Right lobe of liver (tissue), 6 donors: ENCODE measurements at regions not wholly inside any gene's neighbourhood (a gene's known extent, or its start where the extent isn't known, plus 50 kb on each side); places are given as distances from the start of the nearest gene placed in this dataset.
"Not testable (repeated sequence)": the region's sequence is repeated elsewhere in the genome, so short reads cannot be mapped to it uniquely, and the experiment has no call there.

Experiments
- ATAC-seq, 4 donors: fragments of 200-7000 bp; cut with Tn5 transposase; one replicate each; pipeline ENCODE4 v1.9.1; 2020; ENCODE audit warnings: mild to moderate bottlenecking in 4 of 4, moderate library complexity in 4 of 4
- DNase-seq, 3 donors: peaks; one replicate each; pipeline ENCODE4 v3.0.0-alpha.2; 2020
- H3K27ac ChIP-seq, 3 donors: fragments of 200-600 bp; one replicate each; pipeline ENCODE4 v1.8.0; 2022
- H3K27me3 ChIP-seq, 2 donors: fragments of 200-600 bp; one replicate each; pipeline ENCODE4 v1.8.0; 2022
- H3K36me3 ChIP-seq, 4 donors: fragments of 200-600 bp; sonication (generic) in 1 of 4; one replicate each; pipeline versions ENCODE4 v1.5.1 to v1.8.0; 2017 to 2022; ENCODE audit warnings: control low read depth in 1 of 4
- H3K4me1 ChIP-seq, 4 donors: fragments of 200-600 bp; sonication (generic) in 1 of 4; one replicate each; pipeline versions ENCODE4 v1.5.1 to v1.8.0; 2017 to 2022; ENCODE audit warnings: control low read depth in 1 of 4
- H3K4me3 ChIP-seq, 3 donors: fragments of 200-600 bp; one replicate each; pipeline ENCODE4 v1.8.0; 2022
- H3K9me3 ChIP-seq, 4 donors: fragments of 200-600 bp; sonication (generic) in 1 of 4; one replicate each; pipeline versions ENCODE4 v1.5.1 to v1.8.0; 2017 to 2022; ENCODE audit warnings: control low read depth in 1 of 4
- CTCF ChIP-seq, 4 donors: fragments of 200-600 bp in 3 of 4; fragments of 450-650 bp in 1 of 4; IDR thresholded peaks; one replicate each; pipeline versions ENCODE4 v1.5.1 to v1.8.0; 2016 to 2022; ENCODE audit warnings: antibody characterized with exemption in 4 of 4, mild to moderate bottlenecking in 2 of 4
- POLR2A ChIP-seq: fragments of 450-650 bp; IDR thresholded peaks from one replicate; pipeline ENCODE4 v1.6.1; 2017; ENCODE audit warnings: antibody characterized with exemption, mild to moderate bottlenecking
- WGBS: methylation state at CpG from one replicate; pipeline ENCODE4 v1.1.6; 2018; ENCODE audit warnings: low coverage, low lambda C conversion rate; ENCODE audit not compliant: insufficient coverage; ENCODE audit errors: missing lambda C conversion rate; 5-methylcytosine and 5-hydroxymethylcytosine counted together
- intact Hi-C, 2 donors: fragments of 100-400 bp; cut with DNase I; formaldehyde crosslinking; loops; one replicate each; pipeline versions ENCODE4 v1.11.2 to v1.14.1; 2022
- donor health status: DM: no; HTN: yes; CAD: no.
- donor health status: DM: no; HTN: no; CAD: no.
- donor health status: DM: no; HTN: no; CAD: no.
- donor health status: DM: no; HTN: yes; CAD: no.
- donor health status: DM: no; HTN: yes; CAD: no.

- no peaks in the 10 kb centered on the region for H3K27me3 ChIP-seq
- no peak overlapping the region for H3K27ac ChIP-seq
- DNase-seq (no peak), ATAC-seq (no peak)
- intact Hi-C loops, result no loop called here
- no peaks in the 10 kb centered on the region for H3K9me3 ChIP-seq
- WGBS, result 44% methylated on average over 1 of the region's 1 CpG
- H3K4me1 ChIP-seq, result no peaks in the 10 kb centered on the region
- TF ChIP-seq CTCF (IDR thresholded peaks at IDR 0.05) (no peak), POLR2A (no peak)
- H3K4me3 ChIP-seq, result no peak overlapping the region
- no peaks in the 10 kb centered on the region for H3K36me3 ChIP-seq
Observed at GRCh38 chr2:83103613-83104012, 1355.5 kb downstream of the SUCLG1 start.

GRCh38 chr2:83089051-83089450 lies 1370.0 kb downstream of the SUCLG1 start:
- WGBS, result 82% methylated on average over 5 of the region's 15 CpGs
- H3K4me1 ChIP-seq, intact Hi-C loops, H3K27me3 ChIP-seq, H3K27ac ChIP-seq, H3K4me3 ChIP-seq, ATAC-seq, H3K36me3 ChIP-seq, H3K9me3 ChIP-seq, DNase-seq: not testable (repeated sequence)

- Histone ChIP-seq H3K36me3 (no peaks in the 10 kb centered on the region), H3K9me3 (no peaks in the 10 kb centered on the region), H3K27ac (no peak overlapping the region), H3K4me3 (no peak overlapping the region), H3K27me3 (no peaks in the 10 kb centered on the region), H3K4me1 (no peaks in the 10 kb centered on the region)
- DNase-seq (no peak), ATAC-seq (no peak)
- WGBS, result 82% methylated on average over 2 of the region's 2 CpGs
- intact Hi-C loops, result no loop called here
- TF ChIP-seq POLR2A (no peak), CTCF (IDR thresholded peaks at IDR 0.05) (no peak)
Observed at GRCh38 chr2:83085869-83086268, 1373.2 kb downstream of the SUCLG1 start.

GRCh38 chr2:83081826-83082690 lies 1377.0 kb downstream of the SUCLG1 start:
- DNase-seq (no peak), ATAC-seq (peak; percentile 84 to 93 (median 89))
- 46% methylated on average over 6 of the region's 6 CpGs for WGBS
- H3K4me3 ChIP-seq, result no peak overlapping the region
- H3K27ac ChIP-seq, result no peak overlapping the region
- H3K9me3 ChIP-seq, result no peaks in the 10 kb centered on the region
- no peaks in the 10 kb centered on the region for H3K27me3 ChIP-seq
- intact Hi-C loops, result no loop called here
- no peaks in the 10 kb centered on the region for H3K4me1 ChIP-seq
- TF ChIP-seq CTCF (IDR thresholded peaks at IDR 0.05), result no peak
- H3K36me3 ChIP-seq, result no peaks in the 10 kb centered on the region

GRCh38 chr2:83079007-83079406 lies 1380.1 kb downstream of the SUCLG1 start:
- no peaks in the 10 kb centered on the region for H3K4me1 ChIP-seq
- no peaks in the 10 kb centered on the region for H3K9me3 ChIP-seq
- H3K4me3 ChIP-seq, result no peak overlapping the region
- intact Hi-C loops, result no loop called here
- WGBS, result 23% methylated on average over 2 of the region's 2 CpGs
- H3K36me3 ChIP-seq, result no peaks in the 10 kb centered on the region
- DNase-seq, result no peak
- no peaks in the 10 kb centered on the region for H3K27me3 ChIP-seq
- TF ChIP-seq POLR2A (no peak), CTCF (IDR thresholded peaks at IDR 0.05) (no peak)
- no peak overlapping the region for H3K27ac ChIP-seq
- ATAC-seq, result no peak
